PFSK-1 (cell line): ENCODE measurements at regions not wholly inside any gene's neighbourhood (a gene's known extent, or its start where the extent isn't known, plus 50 kb on each side); places are given as distances from the start of the nearest gene placed in this dataset.

Source experiments
- FOXP2 ChIP-seq: optimal IDR thresholded peaks from 2 replicates; pipeline ENCODE3; 2011; ENCODE audit warnings: borderline replicate concordance, control low read depth, inconsistent platforms; ENCODE audit not compliant: insufficient read depth; ENCODE audit errors: extremely low read length, extremely low read depth
- POLR2AphosphoS5 ChIP-seq: IDR thresholded peaks from 2 replicates; pipeline ENCODE4 v1.6.1; 2012; ENCODE audit warnings: low read depth, mild to moderate bottlenecking, control low read depth, low read length, moderate library complexity
- REST ChIP-seq, 2 experiments: IDR thresholded peaks; 2 replicates each; pipeline versions ENCODE4 v1.6.1 to v1.8.0; 2011 to 2012; ENCODE audit warnings: low read depth in 2 of 2, low read length in 2 of 2, control low read depth in 1 of 2, inconsistent platforms in 1 of 2, mild to moderate bottlenecking in 1 of 2, moderate library complexity in 1 of 2; ENCODE audit not compliant: insufficient read depth in 1 of 2
- SIN3A ChIP-seq: IDR thresholded peaks from 2 replicates; pipeline ENCODE4 v1.6.1; 2012; ENCODE audit warnings: mild to moderate bottlenecking, low read length, moderate library complexity, borderline replicate concordance; ENCODE audit not compliant: insufficient read depth
- TAF1 ChIP-seq: IDR thresholded peaks from 2 replicates; pipeline ENCODE4 v1.6.1; 2012; ENCODE audit warnings: low read length, control low read depth, borderline replicate concordance; ENCODE audit not compliant: insufficient read depth

GRCh38 chr6:156613996-156614395, 163.2 kb upstream of the ARID1B start:
- no peak for TF ChIP-seq TAF1
- no peak for TF ChIP-seq REST (IDR thresholded peaks at IDR 0.05; ENCODE audit: insufficient read depth in 1 of 2, low read depth in 2 of 2, low read length in 2 of 2)
- no peak for TF ChIP-seq POLR2AphosphoS5
- TF ChIP-seq FOXP2: no peak
- TF ChIP-seq SIN3A: no peak

DNA sequence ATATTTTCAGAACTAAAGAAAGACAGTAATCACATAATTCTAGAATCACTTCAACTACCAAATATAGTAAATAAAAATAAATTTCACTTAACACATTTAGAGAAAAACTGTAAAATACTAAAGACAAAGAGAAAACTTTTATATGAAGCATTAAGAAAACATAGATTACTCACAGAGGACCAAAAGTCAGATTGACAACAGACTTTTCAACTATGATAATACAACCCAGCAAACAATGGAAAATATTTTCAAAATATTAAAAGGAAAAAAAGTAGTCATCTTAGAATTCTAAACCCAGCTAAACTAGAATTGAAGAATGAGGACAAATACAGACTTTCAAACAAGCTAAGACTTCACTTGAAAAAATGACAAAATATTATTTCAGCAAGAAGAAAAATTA, 164.8 kb upstream of the ARID1B start:
- TF ChIP-seq FOXP2 (no peak), REST (IDR thresholded peaks at IDR 0.05; ENCODE audit: insufficient read depth in 1 of 2, low read depth in 2 of 2, low read length in 2 of 2) (no peak), SIN3A (no peak), POLR2AphosphoS5 (no peak), TAF1 (no peak)

- no peak for TF ChIP-seq FOXP2
- no peak for TF ChIP-seq REST (IDR thresholded peaks at IDR 0.05; ENCODE audit: insufficient read depth in 1 of 2, low read depth in 2 of 2, low read length in 2 of 2)
- TF ChIP-seq POLR2AphosphoS5: no peak
- TF ChIP-seq TAF1: no peak
- no peak for TF ChIP-seq SIN3A
These were observed 175.2 kb upstream of the ARID1B start for GRCh38 chr6:156602066-156602385.

DNA sequence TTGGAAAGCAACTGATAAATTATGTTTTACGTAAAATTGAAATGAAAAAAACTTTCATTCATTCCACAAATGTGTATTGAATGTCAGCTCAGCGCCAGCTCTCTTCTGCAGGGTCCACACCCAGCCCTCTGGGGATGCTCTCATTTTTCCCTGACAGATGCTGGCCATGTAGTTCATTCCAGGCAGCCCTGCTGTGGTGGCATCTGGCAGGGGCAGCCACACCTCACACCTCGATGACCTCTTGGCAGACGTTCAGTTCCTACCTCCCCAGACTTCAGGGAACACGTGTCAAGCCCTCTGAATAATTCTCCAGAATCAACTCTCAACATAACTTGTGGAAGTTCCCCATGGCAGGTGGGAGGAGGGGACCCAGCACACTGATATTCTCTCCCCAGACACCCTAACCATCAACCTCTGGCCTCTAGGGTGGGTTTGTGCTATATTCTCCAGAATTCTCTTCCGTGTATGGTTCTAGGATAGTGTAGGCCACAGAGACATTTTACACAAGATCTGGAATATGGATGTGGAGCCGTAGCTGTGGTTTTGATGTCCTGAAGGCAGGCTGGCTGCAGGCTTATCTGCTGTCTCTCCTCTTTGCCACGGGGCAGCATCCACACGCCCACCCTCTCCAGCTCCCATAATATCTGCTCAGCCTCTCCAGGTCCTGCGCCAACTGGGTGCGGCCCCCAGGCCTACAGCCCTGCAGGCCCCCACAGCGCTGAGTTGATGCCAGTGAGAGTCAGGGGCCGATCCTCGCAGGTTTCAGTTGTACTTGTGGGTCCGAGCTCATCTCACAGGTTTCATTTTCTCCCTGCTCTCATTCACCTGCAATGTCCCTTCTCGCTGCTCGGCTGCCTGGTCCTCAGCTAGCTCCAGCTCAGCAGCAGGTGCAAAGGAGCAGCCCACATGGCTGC, 175.8 kb upstream of the ARID1B start:
- TF ChIP-seq TAF1 (no peak), FOXP2 (no peak), REST (IDR thresholded peaks at IDR 0.05; ENCODE audit: insufficient read depth in 1 of 2, low read depth in 2 of 2, low read length in 2 of 2) (no peak), SIN3A (no peak), POLR2AphosphoS5 (no peak)
